ENCODE measurements at regions not wholly inside any gene's neighbourhood (a gene's known extent, or its start where the extent isn't known, plus 50 kb on each side); places are given as distances from the start of the nearest gene placed in this dataset.

GRCh38 chr10:110418218-110418617 lies 79.5 kb upstream of the DUSP5 start:
- no peak overlapping the region for H3K4me2 ChIP-seq
- H3K27me3 ChIP-seq (ENCODE audit: insufficient read depth, low read depth), result no peaks in the 10 kb centered on the region
- no peak overlapping the region for H2AFZ ChIP-seq (ENCODE audit: low read depth)
- no peaks in the 10 kb centered on the region for H3K36me3 ChIP-seq (ENCODE audit: insufficient read depth)
- TF ChIP-seq CTCF (conservative IDR thresholded peaks at IDR 0.05; ENCODE audit: low read depth, low read length), result no peak
- H3K4me1 ChIP-seq (ENCODE audit: low read depth, poor library complexity, severe bottlenecking), result peaks cover 91% of the 10 kb centered on the region
- no peaks in the 10 kb centered on the region for H3K79me2 ChIP-seq (ENCODE audit: insufficient read depth, low read depth)
- H4K20me1 ChIP-seq (ENCODE audit: insufficient read depth), result no peaks in the 10 kb centered on the region
- H3K27ac ChIP-seq, result no peak overlapping the region
- H3K9ac ChIP-seq, result no peak overlapping the region
- no peak overlapping the region for H3K4me3 ChIP-seq (IDR thresholded peaks at IDR 0.05; ENCODE audit: insufficient read depth, low read depth, low read length)

GRCh38 chr10:110419265-110419664 lies 78.4 kb upstream of the DUSP5 start:
- H3K27ac ChIP-seq, result no peak overlapping the region
- H3K79me2 ChIP-seq (ENCODE audit: insufficient read depth, low read depth), result no peaks in the 10 kb centered on the region
- no peak for TF ChIP-seq CTCF (conservative IDR thresholded peaks at IDR 0.05; ENCODE audit: low read depth, low read length)

GRCh38 chr10:110420401-110421193 lies 77.1 kb upstream of the DUSP5 start:
- H3K27me3 ChIP-seq (ENCODE audit: insufficient read depth, low read depth), result no peaks in the 10 kb centered on the region

More at GRCh38 chr10:110419265-110419664, 78.4 kb upstream of the DUSP5 start:
- Histone ChIP-seq H3K4me3 (IDR thresholded peaks at IDR 0.05; ENCODE audit: insufficient read depth, low read depth, low read length) (no peak overlapping the region), H3K4me1 (ENCODE audit: low read depth, poor library complexity, severe bottlenecking) (peaks cover 91% of the 10 kb centered on the region), H4K20me1 (ENCODE audit: insufficient read depth) (no peaks in the 10 kb centered on the region), H3K36me3 (ENCODE audit: insufficient read depth) (no peaks in the 10 kb centered on the region), H3K27me3 (ENCODE audit: insufficient read depth, low read depth) (no peaks in the 10 kb centered on the region), H3K4me2 (no peak overlapping the region), H3K9ac (no peak overlapping the region), H2AFZ (ENCODE audit: low read depth) (no peak overlapping the region)

GRCh38 chr10:110421512-110422138 lies 76.1 kb upstream of the DUSP5 start:
- no peak for TF ChIP-seq CTCF (conservative IDR thresholded peaks at IDR 0.05; ENCODE audit: low read depth, low read length)
- H3K79me2 ChIP-seq (ENCODE audit: insufficient read depth, low read depth), result no peaks in the 10 kb centered on the region
- peaks cover 93% of the 10 kb centered on the region for H3K4me1 ChIP-seq (ENCODE audit: low read depth, poor library complexity, severe bottlenecking)
- H3K4me3 ChIP-seq (IDR thresholded peaks at IDR 0.05; ENCODE audit: insufficient read depth, low read depth, low read length), result no peak overlapping the region
- no peaks in the 10 kb centered on the region for H3K36me3 ChIP-seq (ENCODE audit: insufficient read depth)
- H3K9ac ChIP-seq, result peak overlapping the region; percentile 1; the same call in 1 of the 2 replicates
- peak overlapping the region; percentile 24; the same call in 1 of the 2 replicates for H2AFZ ChIP-seq (ENCODE audit: low read depth)
- no peaks in the 10 kb centered on the region for H3K27me3 ChIP-seq (ENCODE audit: insufficient read depth, low read depth)
- peak overlapping the region; percentile 32; the same call in 1 of the 2 replicates for H3K27ac ChIP-seq
- H4K20me1 ChIP-seq (ENCODE audit: insufficient read depth), result no peaks in the 10 kb centered on the region
- peak overlapping the region; percentile 40 for H3K4me2 ChIP-seq

More at GRCh38 chr10:110420401-110421193, 77.1 kb upstream of the DUSP5 start:
- no peak for TF ChIP-seq CTCF (conservative IDR thresholded peaks at IDR 0.05; ENCODE audit: low read depth, low read length)
- no peaks in the 10 kb centered on the region for H3K79me2 ChIP-seq (ENCODE audit: insufficient read depth, low read depth)
- H3K4me1 ChIP-seq (ENCODE audit: low read depth, poor library complexity, severe bottlenecking), result peaks cover 93% of the 10 kb centered on the region
- no peak overlapping the region for H3K4me3 ChIP-seq (IDR thresholded peaks at IDR 0.05; ENCODE audit: insufficient read depth, low read depth, low read length)
- peak overlapping the region; percentile 40; the same call in 1 of the 2 replicates for H3K4me2 ChIP-seq
- H4K20me1 ChIP-seq (ENCODE audit: insufficient read depth), result no peaks in the 10 kb centered on the region
- H3K9ac ChIP-seq, result no peak overlapping the region
- peak overlapping the region; percentile 32; the same call in 1 of the 2 replicates for H3K27ac ChIP-seq
- no peak overlapping the region for H2AFZ ChIP-seq (ENCODE audit: low read depth)
- no peaks in the 10 kb centered on the region for H3K36me3 ChIP-seq (ENCODE audit: insufficient read depth)
